BLaER1 (cell line): ENCODE measurements at regions not wholly inside any gene's neighbourhood (a gene's known extent, or its start where the extent isn't known, plus 50 kb on each side); places are given as distances from the start of the nearest gene placed in this dataset.

Experiments
- H3K27ac ChIP-seq: shearing (Covaris generic); formaldehyde crosslinking; 2 replicates; pipeline ENCODE4 v1.8.1; 2022
- H3K27me3 ChIP-seq: shearing (Covaris generic); formaldehyde crosslinking; 2 replicates; pipeline ENCODE4 v1.8.1; 2022
- H3K36me3 ChIP-seq: shearing (Covaris generic); formaldehyde crosslinking; 2 replicates; pipeline ENCODE4 v1.8.1; 2022
- H3K4me1 ChIP-seq: shearing (Covaris generic); formaldehyde crosslinking; 2 replicates; pipeline ENCODE4 v1.8.1; 2022
- H3K4me2 ChIP-seq: shearing (Covaris generic); formaldehyde crosslinking; 2 replicates; pipeline ENCODE4 v1.8.1; 2022
- H3K4me3 ChIP-seq: shearing (Covaris generic); formaldehyde crosslinking; 2 replicates; pipeline ENCODE4 v1.8.1; 2022
- H3K9ac ChIP-seq: shearing (Covaris generic); formaldehyde crosslinking; 2 replicates; pipeline ENCODE4 v1.8.1; 2022
- H3K9me3 ChIP-seq: shearing (Covaris generic); formaldehyde crosslinking; 2 replicates; pipeline ENCODE4 v1.8.1; 2022
- H4K20me1 ChIP-seq: shearing (Covaris generic); formaldehyde crosslinking; 2 replicates; pipeline ENCODE4 v1.8.1; 2022
- Cebpa-rat ChIP-seq: shearing (Covaris generic); IDR thresholded peaks from 2 replicates; pipeline ENCODE4 v1.8.1; 2022

- no peak overlapping the region for H3K9ac ChIP-seq
- no peak for TF ChIP-seq Cebpa-rat
Observed at GRCh38 chr10:3016016-3016415, 51.3 kb upstream of the PFKP start.

DNA sequence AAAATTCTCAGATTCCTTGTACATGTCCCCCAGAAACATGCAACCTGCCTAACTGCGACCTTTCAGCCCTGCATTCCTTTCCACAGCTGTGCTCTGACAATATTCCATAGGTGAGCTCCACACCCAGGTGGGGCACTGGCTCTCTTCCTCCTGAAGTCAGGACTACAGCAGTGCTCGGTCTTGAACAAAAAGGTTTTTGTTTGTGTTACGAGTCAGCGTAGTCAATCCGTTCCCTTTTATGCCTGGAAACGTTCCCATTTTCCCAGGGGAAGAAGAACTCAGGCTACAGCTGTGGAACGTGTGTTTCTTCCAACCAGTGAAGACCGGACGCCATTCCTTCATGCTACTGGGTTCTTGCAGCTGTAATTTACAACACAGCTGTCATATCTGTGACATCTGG is 52.4 kb upstream of the PFKP start:
- Histone ChIP-seq H3K4me3 (no peak overlapping the region), H4K20me1 (no peaks in the 10 kb centered on the region), H3K4me1 (peaks cover 5% of the 10 kb centered on the region), H3K9ac (no peak overlapping the region), H3K9me3 (no peaks in the 10 kb centered on the region; the same call in 1 of the 2 replicates), H3K36me3 (no peaks in the 10 kb centered on the region), H3K27ac (no peak overlapping the region), H3K27me3 (no peaks in the 10 kb centered on the region), H3K4me2 (no peak overlapping the region)
- TF ChIP-seq Cebpa-rat = no peak

More at GRCh38 chr10:3016016-3016415, 51.3 kb upstream of the PFKP start:
- no peaks in the 10 kb centered on the region for H3K36me3 ChIP-seq
- no peaks in the 10 kb centered on the region for H3K27me3 ChIP-seq
- H3K9me3 ChIP-seq = no peaks in the 10 kb centered on the region; the same call in 1 of the 2 replicates
- H3K4me2 ChIP-seq = no peak overlapping the region
- no peak overlapping the region for H3K27ac ChIP-seq
- no peak overlapping the region for H3K4me3 ChIP-seq
- H4K20me1 ChIP-seq = no peaks in the 10 kb centered on the region
- no peaks in the 10 kb centered on the region for H3K4me1 ChIP-seq

DNA sequence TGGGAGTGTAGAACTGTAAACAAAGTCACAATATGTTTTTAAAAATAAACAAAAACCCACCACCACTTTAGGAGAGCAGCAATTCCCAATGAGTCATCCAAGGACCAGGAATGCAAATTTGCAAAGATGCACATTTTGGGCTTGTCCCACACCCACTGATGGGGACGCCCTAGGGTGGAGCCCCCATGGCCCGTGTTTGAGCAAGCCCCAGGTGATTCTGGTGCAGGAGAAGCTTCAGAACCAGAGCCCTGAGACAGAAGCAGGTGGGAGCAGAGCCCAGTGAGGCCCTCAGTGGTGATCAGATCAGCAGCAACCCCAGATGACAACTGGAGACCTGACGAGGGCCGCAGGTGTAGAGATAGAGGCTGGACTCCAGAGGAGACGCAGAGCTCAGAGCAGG is 55.1 kb upstream of the PFKP start:
- H3K4me1 ChIP-seq = peaks cover 32% of the 10 kb centered on the region
- no peaks in the 10 kb centered on the region for H3K36me3 ChIP-seq
- H3K4me3 ChIP-seq = no peak overlapping the region
- H3K4me2 ChIP-seq = no peak overlapping the region
- H4K20me1 ChIP-seq = no peaks in the 10 kb centered on the region
- H3K27ac ChIP-seq = no peak overlapping the region
- no peak for TF ChIP-seq Cebpa-rat
- H3K9me3 ChIP-seq = no peaks in the 10 kb centered on the region; the same call in 1 of the 2 replicates
- no peak overlapping the region for H3K9ac ChIP-seq
- H3K27me3 ChIP-seq = no peaks in the 10 kb centered on the region

GRCh38 chr10:3010816-3011460 is 56.4 kb upstream of the PFKP start:
- Histone ChIP-seq H3K4me2 (no peak overlapping the region), H3K9me3 (no peaks in the 10 kb centered on the region; the same call in 1 of the 2 replicates), H3K36me3 (no peaks in the 10 kb centered on the region), H3K4me3 (no peak overlapping the region), H4K20me1 (no peaks in the 10 kb centered on the region), H3K4me1 (peaks cover 45% of the 10 kb centered on the region), H3K27me3 (no peaks in the 10 kb centered on the region), H3K9ac (no peak overlapping the region), H3K27ac (no peak overlapping the region)
- TF ChIP-seq Cebpa-rat = no peak

GRCh38 chr10:3010334-3010733 is 57.0 kb upstream of the PFKP start:
- Histone ChIP-seq H3K9me3 (no peaks in the 10 kb centered on the region; the same call in 1 of the 2 replicates), H3K27me3 (no peaks in the 10 kb centered on the region), H4K20me1 (no peaks in the 10 kb centered on the region), H3K36me3 (no peaks in the 10 kb centered on the region), H3K27ac (no peak overlapping the region), H3K4me2 (peak overlapping the region; percentile 87; the same call in 1 of the 2 replicates), H3K9ac (no peak overlapping the region), H3K4me1 (peaks cover 46% of the 10 kb centered on the region), H3K4me3 (no peak overlapping the region)
- no peak for TF ChIP-seq Cebpa-rat

DNA sequence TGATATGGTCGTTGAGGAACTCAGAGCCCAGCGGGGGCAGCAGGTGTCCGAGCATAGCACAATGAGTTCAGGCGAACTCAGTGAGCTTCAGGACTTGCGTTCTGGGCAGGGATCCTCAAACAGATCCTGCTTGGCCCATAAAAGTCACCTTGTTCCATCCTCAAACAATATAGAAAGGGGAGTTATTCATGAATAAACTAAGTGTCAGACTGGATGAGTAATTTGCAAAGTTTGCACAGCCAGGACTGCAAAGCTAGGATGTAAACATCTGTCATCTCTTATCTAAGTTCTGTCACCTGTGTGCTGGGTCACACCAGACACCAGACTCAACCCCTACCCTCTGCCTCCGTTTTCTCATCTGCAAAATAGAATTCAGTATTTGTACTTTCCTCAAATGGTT is 58.0 kb upstream of the PFKP start:
- TF ChIP-seq Cebpa-rat = no peak
- no peak overlapping the region for H3K4me3 ChIP-seq
- peaks cover 46% of the 10 kb centered on the region for H3K4me1 ChIP-seq
- H3K36me3 ChIP-seq = no peaks in the 10 kb centered on the region
- no peaks in the 10 kb centered on the region for H3K27me3 ChIP-seq
- H3K9me3 ChIP-seq = no peaks in the 10 kb centered on the region; the same call in 1 of the 2 replicates
- peak overlapping the region; percentile 87 for H3K4me2 ChIP-seq
- no peak overlapping the region for H3K27ac ChIP-seq
- no peaks in the 10 kb centered on the region for H4K20me1 ChIP-seq
- no peak overlapping the region for H3K9ac ChIP-seq

- Histone ChIP-seq H3K36me3 (no peaks in the 10 kb centered on the region), H3K4me2 (peak overlapping the region; percentile 87), H3K4me1 (peaks cover 46% of the 10 kb centered on the region), H3K4me3 (no peak overlapping the region; the same call in 1 of the 2 replicates), H3K9me3 (no peaks in the 10 kb centered on the region; the same call in 1 of the 2 replicates), H3K27me3 (no peaks in the 10 kb centered on the region), H3K9ac (no peak overlapping the region), H3K27ac (no peak overlapping the region), H4K20me1 (no peaks in the 10 kb centered on the region)
- no peak for TF ChIP-seq Cebpa-rat
Observed at GRCh38 chr10:3008518-3009195, 58.7 kb upstream of the PFKP start.

- H3K9ac ChIP-seq = no peak overlapping the region
- peaks cover 46% of the 10 kb centered on the region for H3K4me1 ChIP-seq
- H4K20me1 ChIP-seq = no peaks in the 10 kb centered on the region
- TF ChIP-seq Cebpa-rat = no peak
- no peak overlapping the region for H3K27ac ChIP-seq
- H3K27me3 ChIP-seq = no peaks in the 10 kb centered on the region
- H3K4me3 ChIP-seq = no peak overlapping the region
- peak overlapping the region; percentile 6 for H3K4me2 ChIP-seq
- no peaks in the 10 kb centered on the region for H3K36me3 ChIP-seq
- no peaks in the 10 kb centered on the region for H3K9me3 ChIP-seq
Observed at GRCh38 chr10:3006607-3007006, 60.7 kb upstream of the PFKP start.

- peaks cover 46% of the 10 kb centered on the region for H3K4me1 ChIP-seq
- H3K4me2 ChIP-seq = peak overlapping the region; percentile 6
- H3K36me3 ChIP-seq = no peaks in the 10 kb centered on the region
- H4K20me1 ChIP-seq = no peaks in the 10 kb centered on the region
- no peak overlapping the region for H3K9ac ChIP-seq
- no peak overlapping the region for H3K27ac ChIP-seq
- H3K27me3 ChIP-seq = no peaks in the 10 kb centered on the region
- no peak overlapping the region for H3K4me3 ChIP-seq
- no peaks in the 10 kb centered on the region for H3K9me3 ChIP-seq
- no peak for TF ChIP-seq Cebpa-rat
Observed at GRCh38 chr10:3006093-3006492, 61.3 kb upstream of the PFKP start.

- TF ChIP-seq Cebpa-rat = no peak
- Histone ChIP-seq H3K36me3 (no peaks in the 10 kb centered on the region), H3K27ac (no peak overlapping the region), H3K4me3 (no peak overlapping the region), H4K20me1 (no peaks in the 10 kb centered on the region), H3K4me2 (no peak overlapping the region), H3K9me3 (no peaks in the 10 kb centered on the region), H3K27me3 (no peaks in the 10 kb centered on the region), H3K9ac (no peak overlapping the region), H3K4me1 (peaks cover 14% of the 10 kb centered on the region)
Observed at GRCh38 chr10:3002304-3002703, 65.0 kb upstream of the PFKP start.
